ENCODE measurements at regions not wholly inside any gene's neighbourhood (a gene's known extent, or its start where the extent isn't known, plus 50 kb on each side); places are given as distances from the start of the nearest gene placed in this dataset.
A peak's percentile ranks its signal among the peaks of the same experiment; 100 is the strongest.

- intact Hi-C loops (cut with DNase I) = no loop called here
- TF ChIP-seq, protein P1, sequence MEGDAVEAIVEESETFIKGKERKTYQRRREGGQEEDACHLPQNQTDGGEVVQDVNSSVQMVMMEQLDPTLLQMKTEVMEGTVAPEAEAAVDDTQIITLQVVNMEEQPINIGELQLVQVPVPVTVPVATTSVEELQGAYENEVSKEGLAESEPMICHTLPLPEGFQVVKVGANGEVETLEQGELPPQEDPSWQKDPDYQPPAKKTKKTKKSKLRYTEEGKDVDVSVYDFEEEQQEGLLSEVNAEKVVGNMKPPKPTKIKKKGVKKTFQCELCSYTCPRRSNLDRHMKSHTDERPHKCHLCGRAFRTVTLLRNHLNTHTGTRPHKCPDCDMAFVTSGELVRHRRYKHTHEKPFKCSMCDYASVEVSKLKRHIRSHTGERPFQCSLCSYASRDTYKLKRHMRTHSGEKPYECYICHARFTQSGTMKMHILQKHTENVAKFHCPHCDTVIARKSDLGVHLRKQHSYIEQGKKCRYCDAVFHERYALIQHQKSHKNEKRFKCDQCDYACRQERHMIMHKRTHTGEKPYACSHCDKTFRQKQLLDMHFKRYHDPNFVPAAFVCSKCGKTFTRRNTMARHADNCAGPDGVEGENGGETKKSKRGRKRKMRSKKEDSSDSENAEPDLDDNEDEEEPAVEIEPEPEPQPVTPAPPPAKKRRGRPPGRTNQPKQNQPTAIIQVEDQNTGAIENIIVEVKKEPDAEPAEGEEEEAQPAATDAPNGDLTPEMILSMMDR (IDR thresholded peaks at IDR 0.05) = no peak
- TF ChIP-seq EP300 (IDR thresholded peaks at IDR 0.05) (no peak), POLR2AphosphoS5 (IDR thresholded peaks at IDR 0.05) (no peak), POLR2A (IDR thresholded peaks at IDR 0.05) (no peak)
- H3K4me3 ChIP-seq = no peak overlapping the region
- peaks cover 0 to 14% (median 9%) of the 10 kb centered on the region in 4 donors for H3K4me1 ChIP-seq
- no peak for DNase-seq
- H3K27ac ChIP-seq = no peak overlapping the region
- H3K9me3 ChIP-seq = no peaks in the 10 kb centered on the region
- WGBS, 2 donors = 84 to 88% methylated on average over 2 of the region's 2 CpGs
- peaks cover 6 to 43% (median 6%) of the 10 kb centered on the region in 3 donors for H3K27me3 ChIP-seq
- H3K36me3 ChIP-seq = no peaks in the 10 kb centered on the region
These were observed 158.6 kb downstream of the TRAM1L1 start for GRCh38 chr4:116926631-116927295.

- intact Hi-C loops (cut with DNase I) = no loop called here
- 10 to 23% methylated on average over 51 of the region's 51 CpGs for WGBS, 2 donors
These were observed 159.4 kb downstream of the TRAM1L1 start for GRCh38 chr4:116925900-116926457.

GRCh38 chr4:116923389-116923788 lies 162.0 kb downstream of the TRAM1L1 start:
- H3K27me3 ChIP-seq = peaks cover 6 to 43% (median 6%) of the 10 kb centered on the region in 3 donors
- 71 to 82% methylated on average over 4 of the region's 4 CpGs for WGBS, 2 donors
- intact Hi-C loops (cut with DNase I) = no loop called here
- H3K4me1 ChIP-seq = peaks cover 0 to 14% (median 9%) of the 10 kb centered on the region in 4 donors
- DNase-seq = no peak
- TF ChIP-seq, protein P1 (IDR thresholded peaks at IDR 0.05) = no peak
- TF ChIP-seq EP300 (IDR thresholded peaks at IDR 0.05) (no peak), POLR2AphosphoS5 (IDR thresholded peaks at IDR 0.05) (no peak), POLR2A (IDR thresholded peaks at IDR 0.05) (no peak)
- H3K27ac ChIP-seq = no peak overlapping the region
- H3K36me3 ChIP-seq = no peaks in the 10 kb centered on the region
- H3K9me3 ChIP-seq = no peaks in the 10 kb centered on the region
- no peak overlapping the region for H3K4me3 ChIP-seq

More at GRCh38 chr4:116925900-116926457, 159.4 kb downstream of the TRAM1L1 start:
- Histone ChIP-seq H3K4me3 (peak overlapping the region in 3 of 4 donors; percentile 19 to 35 (median 27)), H3K27ac (no peak overlapping the region), H3K9me3 (no peaks in the 10 kb centered on the region), H3K36me3 (no peaks in the 10 kb centered on the region), H3K27me3 (peaks cover 6 to 43% (median 6%) of the 10 kb centered on the region in 3 donors), H3K4me1 (peaks cover 0 to 14% (median 9%) of the 10 kb centered on the region in 4 donors)
- TF ChIP-seq, protein P1 (IDR thresholded peaks at IDR 0.05) = no peak
- TF ChIP-seq EP300 (IDR thresholded peaks at IDR 0.05) = no peak
- no peak for TF ChIP-seq POLR2AphosphoS5 (IDR thresholded peaks at IDR 0.05)
- TF ChIP-seq POLR2A (IDR thresholded peaks at IDR 0.05) = no peak
- peak; percentile 50 for DNase-seq

- WGBS, 2 donors = 82 to 87% methylated on average over 1 of the region's 1 CpG
- no peak overlapping the region for H3K4me3 ChIP-seq
- intact Hi-C loops (cut with DNase I) = no loop called here
- TF ChIP-seq POLR2A (IDR thresholded peaks at IDR 0.05) = no peak
- H3K9me3 ChIP-seq = no peaks in the 10 kb centered on the region
- H3K27ac ChIP-seq = no peak overlapping the region
- no peaks in the 10 kb centered on the region for H3K27me3 ChIP-seq
- no peaks in the 10 kb centered on the region for H3K4me1 ChIP-seq
- no peaks in the 10 kb centered on the region for H3K36me3 ChIP-seq
- DNase-seq = no peak
These were observed 171.9 kb downstream of the TRAM1L1 start for GRCh38 chr4:116913451-116913850.

DNA sequence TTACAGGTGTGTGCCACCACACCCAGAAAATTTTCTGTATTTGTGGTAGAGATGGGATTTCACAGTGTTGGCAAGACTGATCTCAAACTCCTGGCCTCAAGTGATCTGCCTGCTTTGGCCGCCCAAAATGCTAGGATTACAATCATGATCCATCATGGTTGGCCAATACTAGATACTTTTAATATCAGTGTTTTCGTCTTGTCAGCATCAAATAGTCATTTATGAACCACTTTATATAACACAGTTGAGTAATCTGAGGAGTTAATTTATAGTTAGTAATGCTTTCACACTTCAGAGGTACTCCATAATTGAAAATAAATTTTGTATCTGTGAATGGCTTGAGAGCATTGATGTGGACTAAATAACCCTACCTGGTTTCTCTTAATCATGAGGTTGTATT lies 178.6 kb downstream of the TRAM1L1 start:
- no peaks in the 10 kb centered on the region for H3K36me3 ChIP-seq
- TF ChIP-seq POLR2A (IDR thresholded peaks at IDR 0.05) (no peak), POLR2AphosphoS5 (IDR thresholded peaks at IDR 0.05) (no peak), EP300 (IDR thresholded peaks at IDR 0.05) (no peak)
- TF ChIP-seq, protein P1 (IDR thresholded peaks at IDR 0.05) = no peak
- 79 to 87% methylated on average over 2 of the region's 2 CpGs for WGBS, 2 donors
- DNase-seq = no peak
- intact Hi-C loops (cut with DNase I) = no loop called here
- no peaks in the 10 kb centered on the region for H3K4me1 ChIP-seq
- no peak overlapping the region for H3K27ac ChIP-seq
- H3K4me3 ChIP-seq = no peak overlapping the region
- no peaks in the 10 kb centered on the region for H3K9me3 ChIP-seq
- H3K27me3 ChIP-seq = no peaks in the 10 kb centered on the region

Measured in sigmoid colon (tissue), 6 donors.